CD4-positive, alpha-beta T cell (primary cell): ENCODE measurements at regions not wholly inside any gene's neighbourhood (a gene's known extent, or its start where the extent isn't known, plus 50 kb on each side); places are given as distances from the start of the nearest gene placed in this dataset.

Experiments used
- ATAC-seq: fragments of 200-7000 bp; cut with Tn5 transposase; one replicate; pipeline ENCODE4 v1.10.0; 2022; ENCODE audit warnings: mild to moderate bottlenecking; ENCODE audit not compliant: poor library complexity
- CTCF ChIA-PET: fragments of 350-600 bp; sonication (Branson Sonifier 250); formaldehyde crosslinking; loops from one replicate; lab custom pipeline; 2021; ENCODE audit warnings: antibody characterized with exemption, inconsistent platforms; lab: Charles Lee
- POLR2A ChIA-PET: fragments of 350-600 bp; sonication (Branson Sonifier 250); formaldehyde crosslinking; loops from one replicate; lab custom pipeline; 2021; ENCODE audit warnings: antibody characterized with exemption, inconsistent platforms; lab: Charles Lee
- DNase-seq, 14 experiments: peaks; one replicate each; pipeline ENCODE4 v3.0.0-alpha.2; 2013 to 2020; ENCODE audit warnings: mixed read lengths in 2 of 14
- H3K27ac ChIP-seq, 2 donors: one replicate each; pipeline versions ENCODE4 v1.5.1 to v1.7.0; 2013; ENCODE audit warnings: low read length in 2 of 2, low read depth in 1 of 2, mild to moderate bottlenecking in 1 of 2
- H3K27me3 ChIP-seq, 2 experiments: 1 replicate in 1 of 2; 2 replicates in 1 of 2; pipeline versions ENCODE4 v1.6.1 to v1.7.0; 2013; ENCODE audit warnings: low read length in 2 of 2, control low read depth in 1 of 2, mild to moderate bottlenecking in 1 of 2, moderate library complexity in 1 of 2; ENCODE audit not compliant: insufficient read depth in 2 of 2, control insufficient read depth in 1 of 2
- H3K36me3 ChIP-seq: one replicate; pipeline ENCODE4 v1.6.1; 2013; ENCODE audit warnings: low read length, control low read depth; ENCODE audit not compliant: insufficient read depth
- H3K4me1 ChIP-seq: one replicate; pipeline ENCODE4 v1.6.1; 2013; ENCODE audit warnings: low read length, control low read depth; ENCODE audit not compliant: insufficient read depth
- H3K4me3 ChIP-seq: one replicate; pipeline ENCODE4 v1.5.1; 2013; ENCODE audit warnings: mild to moderate bottlenecking, low read length, moderate library complexity
- H3K9me3 ChIP-seq, 2 experiments: 1 replicate in 1 of 2; 2 replicates in 1 of 2; pipeline versions ENCODE4 v1.6.1 to v1.7.0; 2013; ENCODE audit warnings: low read length in 2 of 2, mild to moderate bottlenecking in 2 of 2, control low read depth in 1 of 2, moderate library complexity in 1 of 2; ENCODE audit not compliant: control insufficient read depth in 1 of 2, insufficient read depth in 1 of 2
- H3K27ac Mint-ChIP-seq: one replicate; pipeline ENCODE4 v1.8.0; 2020; ENCODE audit warnings: mixed read lengths
- H3K27me3 Mint-ChIP-seq: one replicate; pipeline ENCODE4 v1.8.0; 2021; ENCODE audit warnings: mixed read lengths
- H3K36me3 Mint-ChIP-seq: one replicate; pipeline ENCODE4 v1.8.0; 2021; ENCODE audit warnings: low read depth, mixed read lengths
- H3K4me1 Mint-ChIP-seq: one replicate; pipeline ENCODE4 v1.8.0; 2021; ENCODE audit warnings: low read depth, mixed read lengths
- H3K4me3 Mint-ChIP-seq: one replicate; pipeline ENCODE4 v1.8.0; 2020; ENCODE audit warnings: mild to moderate bottlenecking, mixed read lengths
- H3K9me3 Mint-ChIP-seq: one replicate; pipeline ENCODE4 v1.8.0; 2020; ENCODE audit warnings: mixed read lengths
- intact Hi-C, 2 experiments: fragments of 100-400 bp; cut with DNase I in 1 of 2; cut with micrococcal nuclease in 1 of 2; formaldehyde crosslinking; loops; one replicate each; pipeline versions ENCODE4 v1.15.1 to v1.9.0; 2023 to 2025; cut with DNase I, micrococcal nuclease
- TF ChIP-seq, protein P1 (sequence below): fragments of 200-600 bp; IDR thresholded peaks from one replicate; pipeline ENCODE4 v1.8.0; 2022; ENCODE audit warnings: antibody characterized with exemption, mild to moderate bottlenecking

DNA sequence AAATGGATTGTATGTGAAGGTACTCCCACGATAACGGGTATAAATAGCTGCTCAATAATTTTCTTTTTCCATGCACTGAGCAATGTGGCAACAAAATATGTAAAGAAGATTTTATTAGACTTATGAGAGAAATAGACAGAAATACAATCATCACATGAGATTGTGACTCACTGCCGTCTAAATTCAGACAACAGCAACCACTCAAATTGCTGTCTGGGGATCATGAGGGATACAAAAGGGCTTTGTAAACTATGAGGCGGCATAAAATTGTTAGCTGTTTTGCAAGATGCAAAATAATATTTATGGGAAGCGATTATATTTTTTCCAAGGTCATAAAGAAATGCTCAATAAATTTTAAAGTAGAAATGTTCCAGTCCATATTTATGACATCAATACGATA, 259.1 kb upstream of the AGAP1 start:
- Histone ChIP-seq H3K4me3 (no peak overlapping the region), H3K36me3 (no peaks in the 10 kb centered on the region), H3K27ac (no peak overlapping the region), H3K27me3 (peaks cover 0 to 6% of the 10 kb centered on the region in 2 experiments), H3K9me3 (peaks cover 0 to 3% of the 10 kb centered on the region in 2 experiments), H3K4me1 (no peaks in the 10 kb centered on the region)
- DNase-seq (no peak), ATAC-seq (no peak)
- Mint-ChIP-seq H3K27ac (no peak overlapping the region), H3K27me3 (peaks cover 19% of the 10 kb centered on the region), H3K9me3 (no peaks in the 10 kb centered on the region), H3K36me3 (no peaks in the 10 kb centered on the region), H3K4me1 (no peaks in the 10 kb centered on the region), H3K4me3 (no peak overlapping the region)
- TF ChIP-seq, protein P1, sequence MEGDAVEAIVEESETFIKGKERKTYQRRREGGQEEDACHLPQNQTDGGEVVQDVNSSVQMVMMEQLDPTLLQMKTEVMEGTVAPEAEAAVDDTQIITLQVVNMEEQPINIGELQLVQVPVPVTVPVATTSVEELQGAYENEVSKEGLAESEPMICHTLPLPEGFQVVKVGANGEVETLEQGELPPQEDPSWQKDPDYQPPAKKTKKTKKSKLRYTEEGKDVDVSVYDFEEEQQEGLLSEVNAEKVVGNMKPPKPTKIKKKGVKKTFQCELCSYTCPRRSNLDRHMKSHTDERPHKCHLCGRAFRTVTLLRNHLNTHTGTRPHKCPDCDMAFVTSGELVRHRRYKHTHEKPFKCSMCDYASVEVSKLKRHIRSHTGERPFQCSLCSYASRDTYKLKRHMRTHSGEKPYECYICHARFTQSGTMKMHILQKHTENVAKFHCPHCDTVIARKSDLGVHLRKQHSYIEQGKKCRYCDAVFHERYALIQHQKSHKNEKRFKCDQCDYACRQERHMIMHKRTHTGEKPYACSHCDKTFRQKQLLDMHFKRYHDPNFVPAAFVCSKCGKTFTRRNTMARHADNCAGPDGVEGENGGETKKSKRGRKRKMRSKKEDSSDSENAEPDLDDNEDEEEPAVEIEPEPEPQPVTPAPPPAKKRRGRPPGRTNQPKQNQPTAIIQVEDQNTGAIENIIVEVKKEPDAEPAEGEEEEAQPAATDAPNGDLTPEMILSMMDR, result no peak
- intact Hi-C loops, result no loop called here
- POLR2A ChIA-PET, result no interaction called here
- CTCF ChIA-PET, result no interaction called here

DNA sequence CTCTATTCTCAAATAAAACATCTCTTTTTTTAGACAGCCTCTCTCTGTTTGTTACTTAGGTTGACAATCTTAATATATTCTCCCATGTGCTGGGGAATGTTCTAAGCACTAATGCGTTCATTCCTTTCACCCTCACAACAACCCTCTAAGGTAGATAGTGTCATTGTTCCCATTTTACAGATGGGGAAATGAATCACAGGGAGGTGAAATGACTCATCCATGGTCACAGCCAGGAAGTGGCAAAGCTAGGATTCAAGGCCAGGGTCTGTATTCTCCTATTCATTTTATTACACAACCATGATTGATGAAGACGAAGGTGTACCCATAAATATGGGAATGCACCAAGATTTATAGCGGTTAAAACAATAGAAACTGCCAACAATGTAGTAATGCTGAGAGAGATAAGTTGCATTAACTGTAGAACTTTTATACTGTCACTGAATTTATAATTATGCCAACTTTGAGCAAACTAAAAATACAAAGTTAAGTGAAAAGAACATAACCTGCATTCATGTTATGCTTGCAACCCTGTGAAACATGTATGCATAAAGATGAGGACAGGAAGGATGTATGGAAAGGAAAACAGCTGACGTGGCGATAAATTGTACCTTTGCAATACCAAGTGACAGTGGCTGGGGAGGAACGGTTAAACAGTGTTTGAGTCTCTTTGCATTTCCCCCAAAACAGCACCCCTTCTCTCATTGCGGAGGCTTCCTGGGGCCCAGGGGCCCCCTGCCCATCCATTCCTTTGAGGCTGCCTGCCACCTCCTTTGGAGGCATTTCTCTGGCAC, 257.7 kb upstream of the AGAP1 start:
- ChIA-PET POLR2A (no interaction called here), CTCF (no interaction called here)
- H3K36me3 ChIP-seq, result no peaks in the 10 kb centered on the region
- Mint-ChIP-seq H3K27me3 (peaks cover 14% of the 10 kb centered on the region), H3K27ac (no peak overlapping the region), H3K4me1 (no peaks in the 10 kb centered on the region), H3K4me3 (no peak overlapping the region), H3K9me3 (no peaks in the 10 kb centered on the region), H3K36me3 (no peaks in the 10 kb centered on the region)
- ATAC-seq (no peak), DNase-seq (no peak)
- H3K4me3 ChIP-seq, result no peak overlapping the region
- H3K9me3 ChIP-seq, result peaks cover 0 to 3% of the 10 kb centered on the region in 2 experiments
- peaks cover 0 to 6% of the 10 kb centered on the region in 2 experiments for H3K27me3 ChIP-seq
- no peak overlapping the region for H3K27ac ChIP-seq
- intact Hi-C loops, result no loop called here
- TF ChIP-seq, protein P1, result no peak
- H3K4me1 ChIP-seq, result no peaks in the 10 kb centered on the region

DNA sequence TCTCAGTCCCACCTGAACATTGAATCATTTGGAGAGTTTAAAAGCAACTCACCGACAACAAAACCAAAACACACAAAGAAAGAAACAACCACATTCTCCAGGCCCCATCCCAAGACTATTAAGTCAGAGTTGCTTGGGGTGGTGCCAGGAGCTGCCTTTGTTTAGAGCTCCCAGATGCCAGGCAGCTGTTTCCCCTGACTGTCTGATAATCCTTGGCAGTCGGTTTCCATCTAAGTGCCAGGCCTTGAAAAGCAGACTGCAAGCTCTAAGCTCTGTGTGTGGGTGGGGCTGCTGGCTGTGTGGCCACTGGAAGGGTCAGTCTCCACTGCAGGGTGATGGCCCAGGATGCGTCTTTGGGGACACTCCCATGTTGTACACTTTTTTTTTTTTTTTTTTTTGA, 255.3 kb upstream of the AGAP1 start:
- CTCF ChIA-PET, result no interaction called here
- H3K27ac Mint-ChIP-seq, result no peak overlapping the region
- TF ChIP-seq, protein P1, result no peak
- POLR2A ChIA-PET, result no interaction called here
- H3K9me3 ChIP-seq, result no peaks in the 10 kb centered on the region
- ATAC-seq (no peak), DNase-seq (no peak)
- H3K36me3 Mint-ChIP-seq, result no peaks in the 10 kb centered on the region
- no peaks in the 10 kb centered on the region for H3K9me3 Mint-ChIP-seq
- H3K4me3 ChIP-seq, result no peak overlapping the region
- intact Hi-C loops, result no loop called here
- no peaks in the 10 kb centered on the region for H3K4me1 Mint-ChIP-seq
- H3K27me3 ChIP-seq, result peaks cover 0 to 14% of the 10 kb centered on the region in 2 experiments
- H3K27me3 Mint-ChIP-seq, result peaks cover 24% of the 10 kb centered on the region
- H3K4me3 Mint-ChIP-seq, result no peak overlapping the region
- H3K4me1 ChIP-seq, result no peaks in the 10 kb centered on the region
- no peaks in the 10 kb centered on the region for H3K36me3 ChIP-seq
- H3K27ac ChIP-seq, result no peak overlapping the region
